ENCODE measurements at regions not wholly inside any gene's neighbourhood (a gene's known extent, or its start where the extent isn't known, plus 50 kb on each side); places are given as distances from the start of the nearest gene placed in this dataset.

GRCh38 chr19:31145007-31145406, 204.2 kb downstream of the TSHZ3 start:
- no peaks in the 10 kb centered on the region for H3K36me3 ChIP-seq (ENCODE audit: control insufficient read depth, insufficient read depth, low read length)
- H3K27me3 ChIP-seq (ENCODE audit: control insufficient read depth, insufficient read depth, low read length): no peaks in the 10 kb centered on the region
- H3K27ac ChIP-seq (ENCODE audit: low read length): no peak overlapping the region
- no peak for TF ChIP-seq REST (IDR thresholded peaks at IDR 0.05; ENCODE audit: insufficient read depth in 1 of 2, low read depth in 2 of 2, low read length in 1 of 2)
- TF ChIP-seq POLR2AphosphoS5 (IDR thresholded peaks at IDR 0.05; ENCODE audit: low read depth, low read length): no peak
- no peak for TF ChIP-seq TCF7L2 (IDR thresholded peaks at IDR 0.05; ENCODE audit: low read depth, low read length)
- no peak for TF ChIP-seq SIN3A (IDR thresholded peaks at IDR 0.05; ENCODE audit: borderline replicate concordance, insufficient read depth, low read depth, low read length)
- no peak for TF ChIP-seq CTCF (IDR thresholded peaks at IDR 0.05)
- no peak for ATAC-seq
- no peak for DNase-seq (ENCODE audit: low read depth, low spot score)
- intact Hi-C loops (cut with micrococcal nuclease; ENCODE audit: unreplicated experiment): no loop called here
- ChIA-PET POLR2A (no interaction called here), CTCF (no interaction called here)
- H3K4me1 ChIP-seq (ENCODE audit: control insufficient read depth, insufficient read depth, low read length): no peaks in the 10 kb centered on the region
- BruUV-seq (replicated peaks): no TSS peak
- H3K4me3 ChIP-seq (ENCODE audit: low read depth in 2 of 2, low read length in 2 of 2): no peak overlapping the region
- in situ Hi-C loops (cut with HindIII; ENCODE audit: low pct_unique_long_range_greater_than_20kb, low sequenced_read_pairs): no loop called here
- no peaks in the 10 kb centered on the region for H3K9me3 ChIP-seq (ENCODE audit: control insufficient read depth, insufficient read depth, low read depth, low read length)

GRCh38 chr19:31144075-31144870, 205.0 kb downstream of the TSHZ3 start:
- TF ChIP-seq SIN3A (IDR thresholded peaks at IDR 0.05; ENCODE audit: borderline replicate concordance, insufficient read depth, low read depth, low read length): no peak
- no peak for TF ChIP-seq TCF7L2 (IDR thresholded peaks at IDR 0.05; ENCODE audit: low read depth, low read length)
- no peak for TF ChIP-seq CTCF (IDR thresholded peaks at IDR 0.05)
- no peak for TF ChIP-seq REST (IDR thresholded peaks at IDR 0.05; ENCODE audit: insufficient read depth in 1 of 2, low read depth in 2 of 2, low read length in 1 of 2)
- no peak for TF ChIP-seq POLR2AphosphoS5 (IDR thresholded peaks at IDR 0.05; ENCODE audit: low read depth, low read length)
- ChIA-PET CTCF (no interaction called here), POLR2A (no interaction called here)
- ATAC-seq (no peak), DNase-seq (ENCODE audit: low read depth, low spot score) (no peak)
- no peak overlapping the region for H3K4me3 ChIP-seq (ENCODE audit: low read depth in 2 of 2, low read length in 2 of 2)
- in situ Hi-C loops (cut with HindIII; ENCODE audit: low pct_unique_long_range_greater_than_20kb, low sequenced_read_pairs): no loop called here
- H3K9me3 ChIP-seq (ENCODE audit: control insufficient read depth, insufficient read depth, low read depth, low read length): no peaks in the 10 kb centered on the region
- H3K27me3 ChIP-seq (ENCODE audit: control insufficient read depth, insufficient read depth, low read length): no peaks in the 10 kb centered on the region
- no TSS peak for BruUV-seq (replicated peaks)
- no peak overlapping the region for H3K27ac ChIP-seq (ENCODE audit: low read length)
- no peaks in the 10 kb centered on the region for H3K4me1 ChIP-seq (ENCODE audit: control insufficient read depth, insufficient read depth, low read length)
- no peaks in the 10 kb centered on the region for H3K36me3 ChIP-seq (ENCODE audit: control insufficient read depth, insufficient read depth, low read length)
- intact Hi-C loops (cut with micrococcal nuclease; ENCODE audit: unreplicated experiment): no loop called here

Measured in Panc1 (cell line).